ENCODE measurements at regions not wholly inside any gene's neighbourhood (a gene's known extent, or its start where the extent isn't known, plus 50 kb on each side); places are given as distances from the start of the nearest gene placed in this dataset.

GRCh38 chr18:23380817-23381216, 72.3 kb upstream of the RIOK3 start:
- TF ChIP-seq TP53 (CRISPR knock-in tag; conservative IDR thresholded peaks at IDR 0.05) = no peak
- TF ChIP-seq ATF2 (CRISPR knock-in tag; IDR thresholded peaks at IDR 0.05) = no peak
- TF ChIP-seq ZBTB34 (CRISPR knock-in tag; IDR thresholded peaks at IDR 0.05) = no peak
- TF ChIP-seq SMC3 (IDR thresholded peaks at IDR 0.05; ENCODE audit: low read length) = no peak
- no peak for TF ChIP-seq MXD1 (CRISPR knock-in tag; IDR thresholded peaks at IDR 0.05)
- TF ChIP-seq TBL1XR1 (IDR thresholded peaks at IDR 0.05; ENCODE audit: borderline replicate concordance, low read length, partially characterized antibody) = no peak
- no peak for TF ChIP-seq SP1 (IDR thresholded peaks at IDR 0.05)
- TF ChIP-seq SP1 (CRISPR knock-in tag; IDR thresholded peaks at IDR 0.05) = no peak
- TF ChIP-seq TRAFD1 (CRISPR knock-in tag; IDR thresholded peaks at IDR 0.05; ENCODE audit: borderline replicate concordance) = no peak
